ENCODE measurements at regions not wholly inside any gene's neighbourhood (a gene's known extent, or its start where the extent isn't known, plus 50 kb on each side); places are given as distances from the start of the nearest gene placed in this dataset.

DNA sequence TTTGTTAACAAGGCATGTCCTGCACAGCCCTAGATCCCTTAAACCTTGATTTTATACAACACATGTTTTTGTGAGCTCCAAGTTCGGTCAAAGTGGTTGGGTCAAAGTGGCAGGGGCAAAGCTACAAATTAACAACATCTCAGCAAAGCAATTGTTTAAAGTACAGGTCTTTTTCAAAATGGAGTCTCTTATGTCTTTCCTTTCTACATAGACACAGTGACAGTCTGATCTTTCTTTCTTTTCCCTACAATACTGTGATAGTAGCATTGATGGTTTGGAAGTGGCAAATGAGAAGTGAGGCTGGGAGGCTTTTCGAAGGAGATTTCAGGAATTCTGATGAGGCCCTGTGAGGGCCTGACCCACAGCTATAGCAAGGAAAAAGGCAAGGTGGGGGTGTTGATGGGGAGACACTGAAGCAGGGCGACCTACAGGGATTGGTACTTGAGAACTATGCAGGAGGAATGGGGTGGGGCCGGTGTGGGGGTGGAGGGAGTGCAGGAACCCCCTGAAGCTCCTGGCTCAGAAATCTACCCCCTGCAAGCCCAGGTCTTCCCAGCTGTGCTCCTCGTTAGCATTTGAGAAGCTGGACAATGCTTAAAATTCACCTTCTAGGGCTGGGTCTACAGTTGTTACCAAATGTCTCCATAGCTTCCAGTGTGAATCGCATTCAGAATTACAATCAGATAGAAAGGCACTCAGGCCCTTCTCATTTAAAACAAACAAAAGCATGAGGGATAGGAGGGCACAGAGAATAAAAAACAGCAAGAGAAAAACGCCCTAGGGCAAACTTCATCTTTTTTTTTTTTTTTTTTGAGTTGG, 102.6 kb upstream of the PPM1J start:
- TF ChIP-seq ARNTL (CRISPR knock-in tag; IDR thresholded peaks at IDR 0.05; ENCODE audit: borderline replicate concordance, low read depth) (no peak), ISL1 (CRISPR knock-in tag; IDR thresholded peaks at IDR 0.05) (no peak), ZNF8 (CRISPR knock-in tag; IDR thresholded peaks at IDR 0.05) (no peak), GLIS3 (CRISPR knock-in tag; IDR thresholded peaks at IDR 0.05) (no peak)
- TF ChIP-seq, protein P1, sequence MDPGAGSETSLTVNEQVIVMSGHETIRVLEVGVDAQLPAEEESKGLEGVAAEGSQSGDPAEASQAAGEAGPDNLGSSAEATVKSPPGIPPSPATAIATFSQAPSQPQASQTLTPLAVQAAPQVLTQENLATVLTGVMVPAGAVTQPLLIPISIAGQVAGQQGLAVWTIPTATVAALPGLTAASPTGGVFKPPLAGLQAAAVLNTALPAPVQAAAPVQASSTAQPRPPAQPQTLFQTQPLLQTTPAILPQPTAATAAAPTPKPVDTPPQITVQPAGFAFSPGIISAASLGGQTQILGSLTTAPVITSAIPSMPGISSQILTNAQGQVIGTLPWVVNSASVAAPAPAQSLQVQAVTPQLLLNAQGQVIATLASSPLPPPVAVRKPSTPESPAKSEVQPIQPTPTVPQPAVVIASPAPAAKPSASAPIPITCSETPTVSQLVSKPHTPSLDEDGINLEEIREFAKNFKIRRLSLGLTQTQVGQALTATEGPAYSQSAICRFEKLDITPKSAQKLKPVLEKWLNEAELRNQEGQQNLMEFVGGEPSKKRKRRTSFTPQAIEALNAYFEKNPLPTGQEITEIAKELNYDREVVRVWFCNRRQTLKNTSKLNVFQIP (CRISPR knock-in tag; IDR thresholded peaks at IDR 0.05; ENCODE audit: borderline replicate concordance, low read depth): no peak
- TF ChIP-seq, protein P2, sequence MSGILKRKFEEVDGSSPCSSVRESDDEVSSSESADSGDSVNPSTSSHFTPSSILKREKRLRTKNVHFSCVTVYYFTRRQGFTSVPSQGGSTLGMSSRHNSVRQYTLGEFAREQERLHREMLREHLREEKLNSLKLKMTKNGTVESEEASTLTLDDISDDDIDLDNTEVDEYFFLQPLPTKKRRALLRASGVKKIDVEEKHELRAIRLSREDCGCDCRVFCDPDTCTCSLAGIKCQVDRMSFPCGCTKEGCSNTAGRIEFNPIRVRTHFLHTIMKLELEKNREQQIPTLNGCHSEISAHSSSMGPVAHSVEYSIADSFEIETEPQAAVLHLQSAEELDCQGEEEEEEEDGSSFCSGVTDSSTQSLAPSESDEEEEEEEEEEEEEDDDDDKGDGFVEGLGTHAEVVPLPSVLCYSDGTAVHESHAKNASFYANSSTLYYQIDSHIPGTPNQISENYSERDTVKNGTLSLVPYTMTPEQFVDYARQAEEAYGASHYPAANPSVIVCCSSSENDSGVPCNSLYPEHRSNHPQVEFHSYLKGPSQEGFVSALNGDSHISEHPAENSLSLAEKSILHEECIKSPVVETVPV (CRISPR knock-in tag; IDR thresholded peaks at IDR 0.05): no peak
